Daoy (cell line): ENCODE measurements at regions not wholly inside any gene's neighbourhood (a gene's known extent, or its start where the extent isn't known, plus 50 kb on each side); places are given as distances from the start of the nearest gene placed in this dataset.

Experiments
- DNase-seq: peaks from one replicate; pipeline ENCODE4 v3.0.0-alpha.2; 2015; ENCODE audit warnings: low read depth

- no peak for DNase-seq
Measured at GRCh38 chr14:96617635-96618034, 115.5 kb downstream of the PAPOLA start.

GRCh38 chr14:96622926-96623325, 120.7 kb downstream of the PAPOLA start:
- DNase-seq, result no peak

GRCh38 chr14:96623676-96624484, 121.7 kb downstream of the PAPOLA start:
- no peak for DNase-seq

DNA sequence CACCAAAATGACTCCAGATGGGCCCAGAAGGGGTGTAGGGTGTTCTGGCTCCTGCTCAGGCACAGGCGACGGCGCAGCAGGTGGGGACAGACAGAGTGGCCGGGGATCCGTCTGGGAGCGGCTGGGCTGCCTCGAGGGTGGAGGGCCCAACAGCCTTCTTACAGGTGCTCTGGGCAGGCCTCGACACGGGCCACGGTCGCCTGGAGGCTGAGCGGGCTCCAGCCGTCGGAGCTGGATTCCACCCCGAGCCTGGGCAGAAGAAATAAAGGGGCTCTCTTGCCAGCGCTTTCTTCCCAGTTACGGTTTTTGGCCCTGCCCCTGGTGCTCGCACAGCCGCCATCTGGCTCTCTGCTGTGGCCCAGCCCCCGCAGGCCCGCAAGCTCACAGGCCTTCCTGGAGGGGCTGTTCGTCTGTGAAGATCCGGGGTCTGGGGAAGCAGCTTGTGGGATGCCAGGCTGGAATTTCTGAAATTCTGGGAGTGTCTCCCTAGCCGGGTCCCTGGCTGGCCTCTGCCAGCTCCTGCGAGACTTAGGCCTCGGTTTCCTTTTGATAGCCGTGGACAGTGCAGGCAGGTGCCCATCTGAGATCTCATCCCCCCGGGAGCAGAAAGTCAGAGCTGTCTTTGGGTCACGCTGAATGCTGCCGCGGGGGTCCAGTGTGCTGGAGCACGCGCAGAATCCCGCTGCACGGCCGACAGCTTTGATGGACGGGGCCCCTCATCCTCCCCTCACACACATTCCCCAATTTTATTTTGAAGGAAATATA, 122.7 kb downstream of the PAPOLA start:
- DNase-seq, result no peak

- no peak for DNase-seq
Measured at GRCh38 chr14:96625426-96625985, 123.3 kb downstream of the PAPOLA start.

- DNase-seq, result no peak
Measured at GRCh38 chr14:96626121-96626768, 124.1 kb downstream of the PAPOLA start.

GRCh38 chr14:96626916-96627315, 124.7 kb downstream of the PAPOLA start:
- DNase-seq, result peak; percentile 41

GRCh38 chr14:96627386-96627785, 125.2 kb downstream of the PAPOLA start:
- DNase-seq, result no peak

DNA sequence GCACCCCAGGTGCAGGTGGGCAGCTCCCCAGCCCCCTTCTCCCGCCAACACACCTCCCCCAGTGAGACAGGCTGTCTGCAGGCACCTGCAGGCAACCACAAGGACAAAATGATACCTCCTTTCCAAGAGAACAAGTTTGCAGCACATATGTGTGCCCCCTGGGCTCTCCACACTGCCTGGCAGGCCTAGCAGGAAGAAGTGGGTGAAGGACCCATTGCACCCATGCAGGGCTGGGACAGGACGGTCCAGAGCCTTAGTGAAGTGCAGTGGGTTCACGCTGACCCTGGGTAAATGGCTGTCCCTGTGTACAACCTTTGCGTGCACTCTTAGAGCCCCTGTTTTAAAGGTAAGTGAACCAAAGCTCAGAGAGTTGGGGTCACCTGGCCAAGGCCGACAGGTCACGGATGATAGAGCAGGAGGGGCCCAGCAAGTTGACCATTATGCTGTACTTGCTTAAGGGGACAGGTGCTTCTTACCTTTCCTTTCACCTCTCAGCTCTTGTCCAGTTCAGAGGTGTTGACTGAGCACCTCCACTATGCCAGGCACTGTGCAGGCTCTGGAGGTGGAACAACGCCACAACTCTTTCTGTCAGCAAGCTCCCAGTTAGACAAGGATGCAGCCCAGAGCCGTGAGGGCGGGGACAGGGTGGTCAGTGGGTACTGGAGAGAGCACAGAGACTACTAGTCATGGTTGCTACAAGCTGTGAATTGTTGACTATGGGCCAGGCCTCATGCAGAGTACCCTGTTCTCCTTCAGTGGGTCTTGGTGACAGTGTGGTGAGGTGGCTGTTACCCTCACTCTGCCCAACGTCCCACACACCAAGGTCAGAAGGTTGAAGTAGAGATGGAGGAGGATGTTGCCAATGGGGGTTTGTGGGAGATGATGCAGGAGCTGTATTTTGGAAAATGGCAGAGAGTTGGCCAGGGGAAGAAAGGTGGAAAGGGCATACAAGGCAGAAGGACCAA, 125.9 kb downstream of the PAPOLA start:
- no peak for DNase-seq

GRCh38 chr14:96629082-96629481, 126.9 kb downstream of the PAPOLA start:
- no peak for DNase-seq

GRCh38 chr14:96629558-96630222, 127.5 kb downstream of the PAPOLA start:
- no peak for DNase-seq

DNA sequence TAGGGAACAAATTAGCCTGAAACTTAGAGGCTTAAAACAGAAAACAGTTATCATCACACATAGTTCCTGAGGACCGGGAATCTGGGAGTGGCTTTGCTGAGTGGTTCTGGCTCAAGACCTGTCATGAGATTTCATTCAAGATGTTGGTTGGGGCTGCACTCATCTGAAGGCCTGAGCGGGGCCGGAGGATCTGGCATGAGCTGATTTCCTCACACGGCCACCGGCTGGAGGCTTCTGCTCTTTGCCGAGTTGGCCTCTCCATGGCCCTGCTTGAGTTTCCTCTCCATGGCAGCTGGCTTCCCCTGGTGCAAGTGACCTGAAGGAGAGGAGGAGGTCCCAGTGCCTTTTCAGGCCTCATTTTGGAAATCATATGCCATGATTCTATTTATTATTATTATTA, 128.1 kb downstream of the PAPOLA start:
- DNase-seq, result no peak

DNA sequence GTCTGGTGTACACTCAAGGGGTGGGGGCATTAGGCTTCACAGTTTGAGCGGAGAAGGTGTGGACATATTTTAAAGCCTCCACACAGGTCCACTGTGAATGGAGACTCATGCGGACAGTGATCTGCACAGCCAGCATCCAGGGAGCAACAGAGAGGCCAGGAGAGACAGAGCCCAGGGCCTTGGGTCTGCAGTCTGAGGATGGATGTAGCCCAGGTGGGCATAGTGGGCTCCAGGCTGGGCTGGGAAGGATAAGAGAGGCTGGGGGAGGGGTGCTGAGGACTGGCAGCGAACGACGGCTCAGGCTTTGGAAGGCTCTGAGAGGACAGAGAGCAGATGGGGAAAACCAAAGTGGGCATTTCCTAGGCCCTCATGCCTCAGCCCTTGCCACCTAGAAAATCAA, 128.8 kb downstream of the PAPOLA start:
- DNase-seq, result no peak

- DNase-seq, result peak; percentile 68
Measured at GRCh38 chr14:96631621-96632362, 129.6 kb downstream of the PAPOLA start.

GRCh38 chr14:96632363-96632758, 130.2 kb downstream of the PAPOLA start:
- no peak for DNase-seq

- DNase-seq, result no peak
Measured at GRCh38 chr14:96633096-96633495, 130.9 kb downstream of the PAPOLA start.

GRCh38 chr14:96634481-96634880, 132.3 kb downstream of the PAPOLA start:
- DNase-seq, result no peak

GRCh38 chr14:96634896-96635295, 132.7 kb downstream of the PAPOLA start:
- no peak for DNase-seq

DNA sequence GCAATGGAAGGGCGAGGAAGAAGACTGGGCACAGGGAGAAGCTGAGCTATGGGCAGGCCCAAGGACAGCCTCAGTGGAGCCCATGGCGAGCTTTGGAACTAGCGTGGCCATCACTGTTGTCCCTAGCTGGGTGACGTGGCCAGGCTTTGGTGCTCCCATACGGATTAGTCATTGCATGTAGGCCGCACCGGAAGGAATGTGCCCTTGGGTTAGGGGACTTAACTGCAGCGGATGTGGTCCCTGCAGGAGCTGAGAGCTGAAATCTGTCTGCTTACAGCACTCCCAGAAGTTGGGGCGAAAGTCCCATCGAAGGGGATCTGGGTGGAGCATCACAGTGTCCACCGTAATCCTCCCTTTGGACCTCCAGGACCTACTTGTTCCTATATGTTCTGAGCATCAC, 133.7 kb downstream of the PAPOLA start:
- peak; percentile 82 for DNase-seq

DNA sequence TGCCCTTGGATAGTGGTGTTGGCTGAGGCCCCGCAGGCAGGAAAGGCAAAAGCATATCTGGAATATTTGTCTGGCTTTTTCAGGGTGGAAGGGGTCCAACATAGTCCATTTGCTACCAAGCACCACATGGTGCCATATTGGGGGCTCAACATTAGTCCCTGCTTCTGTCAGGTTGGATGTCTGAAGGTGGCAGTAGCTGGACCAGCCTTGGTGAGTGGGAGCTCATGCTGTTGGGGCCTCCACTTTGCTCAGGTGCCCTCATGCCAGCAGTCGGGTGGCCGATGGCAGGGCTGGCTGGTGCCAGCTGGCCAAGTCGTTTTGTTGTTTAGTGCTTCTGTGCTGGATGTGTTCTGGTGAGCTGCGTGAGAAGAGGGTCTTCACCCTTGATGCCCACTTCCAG, 135.3 kb downstream of the PAPOLA start:
- DNase-seq, result no peak
